ENCODE measurements at regions not wholly inside any gene's neighbourhood (a gene's known extent, or its start where the extent isn't known, plus 50 kb on each side); places are given as distances from the start of the nearest gene placed in this dataset.
"Not testable (repeated sequence)": the region's sequence is repeated elsewhere in the genome, so short reads cannot be mapped to it uniquely, and the experiment has no call there.

DNA sequence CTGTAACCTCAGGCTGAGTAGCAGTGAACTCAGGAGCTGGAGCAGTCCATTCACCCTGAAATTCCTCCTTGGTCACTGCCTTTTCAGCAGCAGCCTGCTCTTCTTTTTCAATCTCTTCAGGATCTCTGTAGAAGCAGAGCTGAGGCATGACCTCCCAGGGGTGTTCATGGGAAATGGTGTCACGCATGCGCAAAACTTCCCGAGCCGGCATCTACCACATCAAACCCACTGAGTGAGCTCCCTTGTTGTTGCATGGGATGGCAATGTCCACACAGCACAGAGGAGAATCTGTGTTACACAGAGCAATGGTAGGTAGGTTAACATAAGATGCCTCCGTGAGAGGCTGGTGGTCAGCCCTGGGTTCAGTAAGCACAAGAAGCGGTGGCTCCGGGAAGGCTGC, 355.8 kb upstream of the PSMD7 start:
- H3K27ac ChIP-seq (ENCODE audit: insufficient read depth, low read depth, low read length, poor library complexity, severe bottlenecking); H3K9me3 ChIP-seq (ENCODE audit: control insufficient read depth, low read length); H3K27me3 ChIP-seq (ENCODE audit: control insufficient read depth, insufficient read depth, low read length, poor library complexity, severe bottlenecking); H3K36me3 ChIP-seq (ENCODE audit: control insufficient read depth, insufficient read depth, low read length); H3K4me3 ChIP-seq (ENCODE audit: insufficient read depth, low read depth, low read length); H3K4me1 ChIP-seq (ENCODE audit: control insufficient read depth, insufficient read depth, low read length): not testable (repeated sequence)
- 93 to 95% methylated on average over 7 of the region's 7 CpGs for WGBS, 2 experiments

DNA sequence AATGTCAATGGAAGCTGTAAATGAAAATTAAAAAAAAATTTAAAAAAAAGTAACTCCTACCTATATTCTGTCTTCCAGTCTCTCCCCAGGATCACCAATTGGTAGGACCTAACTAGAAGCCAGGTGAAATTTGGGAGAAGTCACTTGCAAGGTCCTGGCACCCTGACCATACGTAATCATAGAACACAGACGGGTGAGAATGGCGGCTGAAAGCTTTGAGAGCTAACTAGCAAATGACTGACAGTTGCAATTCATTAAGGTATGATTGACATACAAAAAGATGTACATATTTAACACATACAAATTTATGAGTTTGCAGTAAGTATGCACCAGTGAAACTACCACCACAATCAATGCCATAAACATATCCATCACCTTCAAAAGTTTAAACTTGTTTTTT, 372.7 kb upstream of the PSMD7 start:
- no peaks in the 10 kb centered on the region for H3K36me3 ChIP-seq (ENCODE audit: control insufficient read depth, insufficient read depth, low read length)
- 98 to 100% methylated on average over 3 of the region's 3 CpGs for WGBS, 2 experiments
- H3K9me3 ChIP-seq (ENCODE audit: control insufficient read depth, low read length) = no peaks in the 10 kb centered on the region
- H3K4me3 ChIP-seq (ENCODE audit: insufficient read depth, low read depth, low read length) = no peak overlapping the region
- no peaks in the 10 kb centered on the region for H3K4me1 ChIP-seq (ENCODE audit: control insufficient read depth, insufficient read depth, low read length)
- no peaks in the 10 kb centered on the region for H3K27me3 ChIP-seq (ENCODE audit: control insufficient read depth, insufficient read depth, low read length, poor library complexity, severe bottlenecking)
- no peak overlapping the region for H3K27ac ChIP-seq (ENCODE audit: insufficient read depth, low read depth, low read length, poor library complexity, severe bottlenecking)

DNA sequence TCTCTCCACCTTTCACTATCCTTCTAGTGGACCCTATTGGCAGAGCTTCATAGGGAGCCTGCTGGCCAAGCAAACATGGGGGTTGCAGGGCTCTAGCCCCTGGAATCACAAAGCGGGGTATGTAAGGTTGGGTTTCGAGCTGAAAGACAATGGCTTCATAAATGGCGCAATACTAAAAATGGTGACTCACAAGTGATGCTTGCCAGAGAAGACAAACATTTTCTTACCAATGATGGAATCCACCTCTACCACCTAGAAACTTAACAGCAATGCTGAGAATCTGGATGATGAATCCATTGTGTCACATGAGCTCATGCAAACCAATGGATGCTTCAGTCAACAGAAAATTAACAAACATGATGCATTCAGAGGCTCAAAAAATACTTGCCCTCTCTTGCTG, 375.3 kb upstream of the PSMD7 start:
- Histone ChIP-seq H3K27me3 (ENCODE audit: control insufficient read depth, insufficient read depth, low read length, poor library complexity, severe bottlenecking) (no peaks in the 10 kb centered on the region), H3K36me3 (ENCODE audit: control insufficient read depth, insufficient read depth, low read length) (no peaks in the 10 kb centered on the region), H3K4me1 (ENCODE audit: control insufficient read depth, insufficient read depth, low read length) (no peaks in the 10 kb centered on the region), H3K27ac (ENCODE audit: insufficient read depth, low read depth, low read length, poor library complexity, severe bottlenecking) (no peak overlapping the region), H3K4me3 (ENCODE audit: insufficient read depth, low read depth, low read length) (no peak overlapping the region), H3K9me3 (ENCODE audit: control insufficient read depth, low read length) (no peaks in the 10 kb centered on the region)
- WGBS, 2 experiments = 98 to 99% methylated on average over 3 of the region's 3 CpGs

DNA sequence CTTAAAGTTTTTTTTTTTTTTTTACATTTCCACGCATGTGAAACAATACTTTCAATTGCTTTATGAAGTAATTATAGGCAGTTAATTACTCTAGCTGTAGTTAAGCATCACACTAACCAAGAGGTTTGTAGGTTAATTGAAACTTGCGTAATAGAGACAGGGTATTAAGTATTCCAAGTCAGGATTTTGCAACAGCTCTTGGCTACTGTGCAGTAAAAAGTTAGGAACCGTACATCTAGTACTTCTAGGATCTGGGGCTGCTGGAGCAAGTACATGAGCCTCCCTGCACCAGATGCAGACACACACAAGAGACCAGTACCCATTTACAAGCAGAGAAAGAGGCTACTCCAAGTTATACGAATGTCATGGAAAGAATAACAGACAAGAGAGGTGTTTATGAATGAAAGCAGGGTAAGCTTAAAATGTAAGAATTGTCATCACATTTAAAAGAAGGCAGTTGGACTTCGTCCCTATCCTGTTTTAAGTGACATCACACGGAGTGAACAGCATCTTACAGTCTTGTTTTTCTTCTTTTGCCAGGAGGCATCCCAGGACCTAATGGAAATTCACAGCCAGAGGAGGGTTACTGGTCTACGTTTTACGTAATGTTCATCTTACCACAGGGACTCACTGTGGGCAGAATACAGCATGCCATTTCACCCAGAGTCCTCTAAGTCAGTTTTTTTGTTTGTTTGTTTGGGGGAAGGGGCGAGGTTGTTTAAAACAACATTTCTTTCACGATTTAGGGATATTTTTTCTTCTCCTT, 379.6 kb upstream of the PSMD7 start:
- no peak overlapping the region for H3K27ac ChIP-seq (ENCODE audit: insufficient read depth, low read depth, low read length, poor library complexity, severe bottlenecking)
- no peak overlapping the region for H3K4me3 ChIP-seq (ENCODE audit: insufficient read depth, low read depth, low read length)
- peaks cover 6% of the 10 kb centered on the region for H3K4me1 ChIP-seq (ENCODE audit: control insufficient read depth, insufficient read depth, low read length)
- H3K36me3 ChIP-seq (ENCODE audit: control insufficient read depth, insufficient read depth, low read length) = no peaks in the 10 kb centered on the region
- H3K27me3 ChIP-seq (ENCODE audit: control insufficient read depth, insufficient read depth, low read length, poor library complexity, severe bottlenecking) = no peaks in the 10 kb centered on the region
- no peaks in the 10 kb centered on the region for H3K9me3 ChIP-seq (ENCODE audit: control insufficient read depth, low read length)
- 87 to 90% methylated on average over 8 to 9 of the region's 10 CpGs for WGBS, 2 experiments

DNA sequence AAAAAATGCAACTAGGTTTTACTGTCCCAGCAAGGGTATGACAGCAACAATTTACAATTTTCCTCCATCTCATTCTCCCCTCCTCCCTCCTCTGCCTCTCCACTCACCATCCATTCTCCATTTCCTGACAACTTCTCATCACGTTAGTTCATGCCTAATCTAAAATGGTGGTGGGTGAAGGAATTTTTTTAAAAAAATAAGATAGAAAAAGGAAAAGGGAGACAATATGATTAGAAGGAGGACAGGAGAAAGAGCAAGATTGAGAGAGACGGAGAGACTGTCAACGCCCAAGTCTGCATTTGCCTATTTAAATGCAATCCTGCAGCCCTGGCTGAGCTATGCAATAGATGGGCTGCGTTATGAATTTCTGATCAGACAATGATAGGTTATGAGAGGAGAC, 380.7 kb upstream of the PSMD7 start:
- WGBS, 2 experiments = 79 to 80% methylated on average over 4 of the region's 4 CpGs
- H3K4me1 ChIP-seq (ENCODE audit: control insufficient read depth, insufficient read depth, low read length) = peaks cover 6% of the 10 kb centered on the region
- H3K27me3 ChIP-seq (ENCODE audit: control insufficient read depth, insufficient read depth, low read length, poor library complexity, severe bottlenecking) = no peaks in the 10 kb centered on the region
- no peaks in the 10 kb centered on the region for H3K9me3 ChIP-seq (ENCODE audit: control insufficient read depth, low read length)
- no peaks in the 10 kb centered on the region for H3K36me3 ChIP-seq (ENCODE audit: control insufficient read depth, insufficient read depth, low read length)
- H3K4me3 ChIP-seq (ENCODE audit: insufficient read depth, low read depth, low read length) = no peak overlapping the region
- H3K27ac ChIP-seq (ENCODE audit: insufficient read depth, low read depth, low read length, poor library complexity, severe bottlenecking) = no peak overlapping the region

DNA sequence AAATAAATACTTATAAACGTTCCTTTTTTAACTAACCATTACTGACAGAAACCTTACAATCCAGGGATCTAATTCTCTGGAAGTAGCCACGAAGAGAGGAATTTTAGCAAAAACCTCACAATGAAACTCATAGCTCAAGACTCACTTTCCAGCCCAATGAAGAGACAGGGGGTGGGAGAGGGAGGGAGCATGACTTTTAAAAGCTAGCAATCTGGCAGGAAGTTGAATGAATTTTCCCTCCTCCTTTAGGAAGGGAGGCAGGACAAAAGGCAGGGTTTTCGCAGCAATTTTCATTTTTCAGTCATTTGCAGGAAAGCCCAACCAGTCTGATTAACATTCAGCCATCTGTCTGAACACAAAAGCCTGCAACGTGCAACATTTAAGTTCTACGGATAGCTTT, 381.5 kb upstream of the PSMD7 start:
- Histone ChIP-seq H3K36me3 (ENCODE audit: control insufficient read depth, insufficient read depth, low read length) (no peaks in the 10 kb centered on the region), H3K9me3 (ENCODE audit: control insufficient read depth, low read length) (no peaks in the 10 kb centered on the region), H3K27me3 (ENCODE audit: control insufficient read depth, insufficient read depth, low read length, poor library complexity, severe bottlenecking) (no peaks in the 10 kb centered on the region), H3K4me1 (ENCODE audit: control insufficient read depth, insufficient read depth, low read length) (peaks cover 6% of the 10 kb centered on the region), H3K27ac (ENCODE audit: insufficient read depth, low read depth, low read length, poor library complexity, severe bottlenecking) (no peak overlapping the region), H3K4me3 (ENCODE audit: insufficient read depth, low read depth, low read length) (no peak overlapping the region)
- WGBS, 2 experiments = 54 to 64% methylated on average over 5 of the region's 5 CpGs

DNA sequence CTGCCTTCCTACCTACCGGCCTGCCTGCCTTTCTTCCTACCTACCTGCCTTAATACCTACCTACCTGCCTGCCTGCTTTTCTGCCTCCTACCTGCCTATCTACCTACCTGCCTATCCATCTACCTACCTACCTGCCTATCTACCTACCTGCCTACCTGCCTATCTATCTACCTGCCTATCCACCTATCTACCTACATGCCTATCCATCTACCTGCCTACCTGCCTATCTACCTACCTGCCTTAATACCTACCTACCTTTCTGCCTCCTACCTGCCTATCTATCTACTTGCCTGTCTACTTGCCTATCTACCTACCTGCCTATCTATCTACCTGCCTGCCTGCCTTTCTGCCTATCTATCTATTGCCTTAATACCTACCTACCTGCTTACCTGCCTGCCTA, 383.8 kb upstream of the PSMD7 start:
- Histone ChIP-seq H3K4me3 (ENCODE audit: insufficient read depth, low read depth, low read length) (no peak overlapping the region), H3K27me3 (ENCODE audit: control insufficient read depth, insufficient read depth, low read length, poor library complexity, severe bottlenecking) (no peaks in the 10 kb centered on the region), H3K9me3 (ENCODE audit: control insufficient read depth, low read length) (no peaks in the 10 kb centered on the region), H3K4me1 (ENCODE audit: control insufficient read depth, insufficient read depth, low read length) (peaks cover 6% of the 10 kb centered on the region), H3K36me3 (ENCODE audit: control insufficient read depth, insufficient read depth, low read length) (no peaks in the 10 kb centered on the region), H3K27ac (ENCODE audit: insufficient read depth, low read depth, low read length, poor library complexity, severe bottlenecking) (no peak overlapping the region)
- WGBS, 2 experiments = 90 to 94% methylated on average over 1 of the region's 1 CpG

DNA sequence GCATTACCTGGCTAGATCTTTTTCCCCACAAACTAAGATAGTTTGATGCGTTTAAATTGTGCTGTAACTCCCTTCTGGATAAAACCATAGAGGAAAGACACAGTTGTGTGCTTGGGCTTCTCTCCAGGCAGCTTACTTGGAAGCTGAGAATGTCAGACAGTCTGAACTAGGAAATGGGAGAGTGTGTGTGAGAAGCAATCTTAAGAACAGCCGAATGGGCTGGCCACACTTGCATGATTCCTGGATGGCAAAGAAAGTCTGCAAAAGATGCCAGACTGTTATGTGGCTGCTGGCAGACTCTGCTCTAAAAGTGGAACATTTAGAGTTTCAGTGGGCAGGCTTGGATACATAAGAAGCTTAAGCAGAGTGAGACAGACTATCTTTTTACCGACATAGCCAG, 384.3 kb upstream of the PSMD7 start:
- H3K36me3 ChIP-seq (ENCODE audit: control insufficient read depth, insufficient read depth, low read length) = no peaks in the 10 kb centered on the region
- H3K27ac ChIP-seq (ENCODE audit: insufficient read depth, low read depth, low read length, poor library complexity, severe bottlenecking) = no peak overlapping the region
- no peaks in the 10 kb centered on the region for H3K27me3 ChIP-seq (ENCODE audit: control insufficient read depth, insufficient read depth, low read length, poor library complexity, severe bottlenecking)
- no peaks in the 10 kb centered on the region for H3K9me3 ChIP-seq (ENCODE audit: control insufficient read depth, low read length)
- no peak overlapping the region for H3K4me3 ChIP-seq (ENCODE audit: insufficient read depth, low read depth, low read length)
- WGBS, 2 experiments = 91 to 94% methylated on average over 3 of the region's 3 CpGs
- H3K4me1 ChIP-seq (ENCODE audit: control insufficient read depth, insufficient read depth, low read length) = peaks cover 6% of the 10 kb centered on the region

DNA sequence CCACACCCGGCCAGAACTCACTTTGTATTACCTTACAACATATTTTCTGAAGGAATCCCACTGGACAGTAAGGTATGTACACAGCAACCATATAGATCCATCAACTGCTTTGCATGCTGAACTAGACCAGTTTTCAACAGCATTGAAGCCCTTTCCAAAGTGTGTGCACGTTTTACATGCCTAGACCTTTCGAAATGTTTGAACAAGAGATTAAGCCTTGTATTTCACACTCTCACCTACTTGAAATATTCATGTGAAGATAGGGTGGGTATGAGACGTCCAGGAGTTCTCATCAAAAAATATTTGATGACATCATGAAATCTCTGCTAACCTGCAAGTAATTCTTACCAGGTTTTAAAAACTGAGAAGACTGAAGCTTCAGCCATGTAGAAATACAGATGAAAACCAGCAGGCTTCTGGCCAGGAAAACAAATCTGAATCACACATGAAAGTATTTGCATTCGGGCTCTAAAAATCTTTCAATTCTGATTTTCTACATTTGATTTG, 387.0 kb upstream of the PSMD7 start:
- no peak overlapping the region for H3K4me3 ChIP-seq (ENCODE audit: insufficient read depth, low read depth, low read length)
- H3K27ac ChIP-seq (ENCODE audit: insufficient read depth, low read depth, low read length, poor library complexity, severe bottlenecking) = no peak overlapping the region
- no peaks in the 10 kb centered on the region for H3K4me1 ChIP-seq (ENCODE audit: control insufficient read depth, insufficient read depth, low read length)
- no peaks in the 10 kb centered on the region for H3K27me3 ChIP-seq (ENCODE audit: control insufficient read depth, insufficient read depth, low read length, poor library complexity, severe bottlenecking)
- no peaks in the 10 kb centered on the region for H3K36me3 ChIP-seq (ENCODE audit: control insufficient read depth, insufficient read depth, low read length)
- WGBS, 2 experiments = 93 to 99% methylated on average over 4 to 5 of the region's 5 CpGs
- no peaks in the 10 kb centered on the region for H3K9me3 ChIP-seq (ENCODE audit: control insufficient read depth, low read length)

DNA sequence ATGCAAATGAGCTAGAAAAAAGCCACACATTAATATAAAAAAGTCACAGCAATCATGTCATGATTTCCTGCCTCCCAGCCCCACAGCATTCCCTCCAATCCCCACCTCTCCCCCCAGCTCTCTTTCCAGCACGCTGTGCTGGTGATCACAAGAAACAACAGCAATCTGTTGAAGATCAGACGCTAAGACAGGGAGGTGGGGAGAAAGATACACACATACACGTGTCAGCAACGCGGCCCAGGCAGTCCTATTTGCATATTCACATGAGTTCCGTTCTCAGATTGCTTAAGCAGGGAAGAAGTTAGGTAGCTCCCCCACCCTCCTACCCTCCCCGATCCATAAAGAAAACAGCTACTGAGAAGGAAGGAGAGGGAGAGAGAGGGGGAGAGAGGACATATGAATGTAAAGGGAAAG, 405.5 kb upstream of the PSMD7 start:
- H3K4me1 ChIP-seq (ENCODE audit: control insufficient read depth, insufficient read depth, low read length) = peaks cover 11% of the 10 kb centered on the region
- WGBS, 2 experiments = 0% methylated on average over 5 to 6 of the region's 7 CpGs
- no peaks in the 10 kb centered on the region for H3K27me3 ChIP-seq (ENCODE audit: control insufficient read depth, insufficient read depth, low read length, poor library complexity, severe bottlenecking)
- no peaks in the 10 kb centered on the region for H3K9me3 ChIP-seq (ENCODE audit: control insufficient read depth, low read length)
- no peak overlapping the region for H3K27ac ChIP-seq (ENCODE audit: insufficient read depth, low read depth, low read length, poor library complexity, severe bottlenecking)
- no peaks in the 10 kb centered on the region for H3K36me3 ChIP-seq (ENCODE audit: control insufficient read depth, insufficient read depth, low read length)
- H3K4me3 ChIP-seq (ENCODE audit: insufficient read depth, low read depth, low read length) = peak overlapping the region; percentile 21

Measured in ectodermal cell (in vitro differentiated cells).